Stimulated activated CD8-positive, alpha-beta memory T cell treated with anti-CD3 and anti-CD28 coated beads, Interleukin-2, amount 100 ng/mL, for 48 hours (primary cell): ENCODE measurements at regions not wholly inside any gene's neighbourhood (a gene's known extent, or its start where the extent isn't known, plus 50 kb on each side); places are given as distances from the start of the nearest gene placed in this dataset.

Experiments
- DNase-seq, 2 donors: peaks; one replicate each; pipeline ENCODE4 v3.0.0-alpha.2; 2020; ENCODE audit warnings: low read depth in 2 of 2

GRCh38 chr6:8780653-8781052 lies 345.3 kb upstream of the SLC35B3 start:
- DNase-seq = no peak

GRCh38 chr6:8764733-8765132 lies 329.4 kb upstream of the SLC35B3 start:
- no peak for DNase-seq

GRCh38 chr6:8760951-8761350 lies 325.6 kb upstream of the SLC35B3 start:
- DNase-seq = no peak

- DNase-seq = no peak
Measured at GRCh38 chr6:8758412-8758811, 323.1 kb upstream of the SLC35B3 start.

- DNase-seq = no peak
Measured at GRCh38 chr6:8750627-8751026, 315.3 kb upstream of the SLC35B3 start.

- DNase-seq = no peak
Measured at GRCh38 chr6:8749465-8749864, 314.1 kb upstream of the SLC35B3 start.

- DNase-seq = no peak
Measured at GRCh38 chr6:8743170-8743745, 307.9 kb upstream of the SLC35B3 start.

- DNase-seq = no peak
Measured at GRCh38 chr6:8739454-8739853, 304.1 kb upstream of the SLC35B3 start.

GRCh38 chr6:8738951-8739350 lies 303.6 kb upstream of the SLC35B3 start:
- DNase-seq = no peak

- DNase-seq = no peak
Measured at GRCh38 chr6:8736156-8736895, 301.0 kb upstream of the SLC35B3 start.

GRCh38 chr6:8733879-8734278 lies 298.5 kb upstream of the SLC35B3 start:
- DNase-seq = no peak

GRCh38 chr6:8731874-8732273 lies 296.5 kb upstream of the SLC35B3 start:
- DNase-seq = no peak

- no peak for DNase-seq
Measured at GRCh38 chr6:8710668-8711431, 275.5 kb upstream of the SLC35B3 start.

- DNase-seq = no peak
Measured at GRCh38 chr6:8707956-8708772, 272.8 kb upstream of the SLC35B3 start.

GRCh38 chr6:8707369-8707768 lies 272.0 kb upstream of the SLC35B3 start:
- no peak for DNase-seq

GRCh38 chr6:8705435-8706020 lies 270.2 kb upstream of the SLC35B3 start:
- no peak for DNase-seq

GRCh38 chr6:8703059-8703458 lies 267.7 kb upstream of the SLC35B3 start:
- no peak for DNase-seq

GRCh38 chr6:8688821-8689220 lies 253.5 kb upstream of the SLC35B3 start:
- no peak for DNase-seq

- DNase-seq = no peak
Measured at GRCh38 chr6:8686077-8686476, 250.7 kb upstream of the SLC35B3 start.

GRCh38 chr6:8683204-8683603 lies 247.9 kb upstream of the SLC35B3 start:
- no peak for DNase-seq

- DNase-seq = no peak
Measured at GRCh38 chr6:8679823-8680222, 244.5 kb upstream of the SLC35B3 start.

- no peak for DNase-seq
Measured at GRCh38 chr6:8678466-8678865, 243.1 kb upstream of the SLC35B3 start.
